ENCODE measurements at regions not wholly inside any gene's neighbourhood (a gene's known extent, or its start where the extent isn't known, plus 50 kb on each side); places are given as distances from the start of the nearest gene placed in this dataset.

DNA sequence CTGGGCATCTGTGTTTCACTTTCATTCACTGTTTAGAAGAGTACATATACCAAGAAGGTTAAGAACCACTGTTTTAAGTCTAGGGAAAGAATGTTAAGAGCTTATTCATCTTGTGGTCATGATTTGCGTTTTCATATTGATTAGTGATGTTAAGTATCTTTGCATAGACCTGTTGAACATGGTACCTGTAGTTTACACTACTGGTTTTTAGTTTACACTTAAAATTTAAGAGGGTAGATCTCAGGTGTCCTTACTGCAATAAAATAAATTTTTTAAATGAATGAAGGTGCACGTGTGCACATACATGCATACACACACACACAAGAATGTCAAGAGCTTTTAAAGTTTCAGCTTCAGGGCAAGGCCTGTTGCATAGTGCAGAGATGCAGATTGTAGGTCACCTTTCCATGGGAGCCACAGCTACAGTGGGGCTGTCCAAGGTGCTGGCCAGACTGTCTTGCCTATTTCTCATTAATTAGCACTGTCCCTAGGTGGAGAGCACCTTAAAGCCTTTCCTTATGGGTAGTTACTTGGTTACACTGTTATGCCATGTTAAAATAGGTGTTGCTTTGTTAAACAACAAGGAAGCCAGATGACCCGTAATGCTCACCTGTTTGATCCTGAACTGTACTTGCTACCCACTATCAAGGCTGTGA is 543.0 kb upstream of the DAB1 start:
- ATAC-seq (ENCODE audit: low read depth) = peak; percentile 85
- TF ChIP-seq, protein P1, sequence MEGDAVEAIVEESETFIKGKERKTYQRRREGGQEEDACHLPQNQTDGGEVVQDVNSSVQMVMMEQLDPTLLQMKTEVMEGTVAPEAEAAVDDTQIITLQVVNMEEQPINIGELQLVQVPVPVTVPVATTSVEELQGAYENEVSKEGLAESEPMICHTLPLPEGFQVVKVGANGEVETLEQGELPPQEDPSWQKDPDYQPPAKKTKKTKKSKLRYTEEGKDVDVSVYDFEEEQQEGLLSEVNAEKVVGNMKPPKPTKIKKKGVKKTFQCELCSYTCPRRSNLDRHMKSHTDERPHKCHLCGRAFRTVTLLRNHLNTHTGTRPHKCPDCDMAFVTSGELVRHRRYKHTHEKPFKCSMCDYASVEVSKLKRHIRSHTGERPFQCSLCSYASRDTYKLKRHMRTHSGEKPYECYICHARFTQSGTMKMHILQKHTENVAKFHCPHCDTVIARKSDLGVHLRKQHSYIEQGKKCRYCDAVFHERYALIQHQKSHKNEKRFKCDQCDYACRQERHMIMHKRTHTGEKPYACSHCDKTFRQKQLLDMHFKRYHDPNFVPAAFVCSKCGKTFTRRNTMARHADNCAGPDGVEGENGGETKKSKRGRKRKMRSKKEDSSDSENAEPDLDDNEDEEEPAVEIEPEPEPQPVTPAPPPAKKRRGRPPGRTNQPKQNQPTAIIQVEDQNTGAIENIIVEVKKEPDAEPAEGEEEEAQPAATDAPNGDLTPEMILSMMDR (IDR thresholded peaks at IDR 0.05; ENCODE audit: poor library complexity, severe bottlenecking) = no peak
- no peak for DNase-seq (ENCODE audit: low spot score)
- no peak overlapping the region for H3K27ac ChIP-seq (ENCODE audit: poor library complexity, severe bottlenecking)
- H3K4me3 ChIP-seq (ENCODE audit: severe bottlenecking) = no peak overlapping the region
- no peaks in the 10 kb centered on the region for H3K4me1 ChIP-seq (ENCODE audit: insufficient read depth, poor library complexity, severe bottlenecking)
- H3K36me3 ChIP-seq (ENCODE audit: low read depth) = no peaks in the 10 kb centered on the region
- H3K9me3 ChIP-seq (ENCODE audit: severe bottlenecking) = no peaks in the 10 kb centered on the region
- H3K27me3 ChIP-seq (ENCODE audit: insufficient read depth, poor library complexity, severe bottlenecking) = no peaks in the 10 kb centered on the region

- Histone ChIP-seq H3K36me3 (ENCODE audit: low read depth) (no peaks in the 10 kb centered on the region), H3K27ac (ENCODE audit: poor library complexity, severe bottlenecking) (no peak overlapping the region), H3K9me3 (ENCODE audit: severe bottlenecking) (no peaks in the 10 kb centered on the region), H3K27me3 (ENCODE audit: insufficient read depth, poor library complexity, severe bottlenecking) (no peaks in the 10 kb centered on the region), H3K4me3 (ENCODE audit: severe bottlenecking) (no peak overlapping the region), H3K4me1 (ENCODE audit: insufficient read depth, poor library complexity, severe bottlenecking) (no peaks in the 10 kb centered on the region)
- no peak for DNase-seq (ENCODE audit: low spot score)
- TF ChIP-seq, protein P1 (IDR thresholded peaks at IDR 0.05; ENCODE audit: poor library complexity, severe bottlenecking) = no peak
- ATAC-seq (ENCODE audit: low read depth) = no peak
Measured at GRCh38 chr1:57966340-57966739, 542.5 kb upstream of the DAB1 start.

- no peaks in the 10 kb centered on the region for H3K9me3 ChIP-seq (ENCODE audit: severe bottlenecking)
- TF ChIP-seq, protein P1 (IDR thresholded peaks at IDR 0.05; ENCODE audit: poor library complexity, severe bottlenecking) = no peak
- ATAC-seq (ENCODE audit: low read depth) = no peak
- H3K27me3 ChIP-seq (ENCODE audit: insufficient read depth, poor library complexity, severe bottlenecking) = no peaks in the 10 kb centered on the region
- H3K36me3 ChIP-seq (ENCODE audit: low read depth) = no peaks in the 10 kb centered on the region
- no peak overlapping the region for H3K27ac ChIP-seq (ENCODE audit: poor library complexity, severe bottlenecking)
- no peak for DNase-seq (ENCODE audit: low spot score)
- H3K4me1 ChIP-seq (ENCODE audit: insufficient read depth, poor library complexity, severe bottlenecking) = no peaks in the 10 kb centered on the region
- H3K4me3 ChIP-seq (ENCODE audit: severe bottlenecking) = no peak overlapping the region
Measured at GRCh38 chr1:57963581-57963980, 539.7 kb upstream of the DAB1 start.

DNA sequence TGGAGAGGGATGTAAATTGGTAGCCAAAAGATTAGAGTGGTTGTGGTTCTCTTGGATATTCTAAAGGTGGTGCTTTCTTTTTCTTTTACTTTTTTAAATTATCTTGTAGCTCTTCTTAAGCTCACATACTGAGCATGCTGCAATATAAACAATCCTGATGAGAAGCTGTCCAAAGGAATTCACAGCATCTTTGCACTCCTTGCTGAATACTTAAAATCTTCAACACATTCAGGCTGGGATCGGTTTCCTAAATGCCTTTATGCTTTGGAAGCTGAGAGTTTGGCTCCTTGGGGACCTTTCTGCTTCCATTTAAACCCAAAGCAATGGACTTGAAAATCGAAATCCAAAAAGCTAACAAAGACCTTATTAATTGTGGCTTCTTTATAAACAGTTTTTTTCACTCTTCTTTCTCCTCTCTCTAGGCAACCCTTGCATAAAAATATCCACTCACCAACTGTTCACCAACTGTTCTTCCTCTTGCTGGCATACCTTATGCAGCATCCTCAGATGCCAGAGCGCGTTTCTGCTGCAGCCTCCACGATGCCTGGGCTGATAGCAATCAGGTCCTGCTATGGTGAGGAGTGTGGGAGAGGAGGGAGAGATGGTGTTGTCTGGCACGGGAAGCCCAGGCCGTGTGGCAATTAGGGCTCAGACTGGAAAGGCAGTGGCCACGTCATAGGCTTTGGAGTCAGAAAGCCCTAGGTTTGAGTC is 535.8 kb upstream of the DAB1 start:
- Histone ChIP-seq H3K27me3 (ENCODE audit: insufficient read depth, poor library complexity, severe bottlenecking) (no peaks in the 10 kb centered on the region), H3K36me3 (ENCODE audit: low read depth) (no peaks in the 10 kb centered on the region), H3K9me3 (ENCODE audit: severe bottlenecking) (no peaks in the 10 kb centered on the region), H3K4me1 (ENCODE audit: insufficient read depth, poor library complexity, severe bottlenecking) (no peaks in the 10 kb centered on the region), H3K27ac (ENCODE audit: poor library complexity, severe bottlenecking) (no peak overlapping the region), H3K4me3 (ENCODE audit: severe bottlenecking) (no peak overlapping the region)
- TF ChIP-seq, protein P1 (IDR thresholded peaks at IDR 0.05; ENCODE audit: poor library complexity, severe bottlenecking) = no peak
- ATAC-seq (ENCODE audit: low read depth) (no peak), DNase-seq (ENCODE audit: low spot score) (no peak)

DNA sequence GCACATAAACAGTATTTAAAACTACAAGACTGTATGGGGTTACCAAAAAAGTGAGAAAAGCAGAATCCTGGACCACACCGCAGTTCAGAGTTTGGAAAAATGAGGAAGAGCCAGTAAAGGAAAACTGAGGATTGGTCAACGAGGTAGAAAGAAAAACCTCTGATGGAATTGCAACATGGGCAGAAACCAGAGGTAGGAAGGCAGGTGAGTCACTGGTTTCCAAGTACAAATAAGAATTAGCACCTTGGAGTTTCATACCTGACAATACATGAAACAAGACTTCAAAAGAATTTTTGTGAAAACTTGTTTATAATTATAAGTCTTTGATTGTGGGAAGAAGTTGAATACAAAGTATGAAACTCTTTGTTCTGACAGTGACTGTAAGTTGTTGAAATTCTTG is 533.7 kb upstream of the DAB1 start:
- Histone ChIP-seq H3K4me3 (ENCODE audit: severe bottlenecking) (no peak overlapping the region), H3K27ac (ENCODE audit: poor library complexity, severe bottlenecking) (no peak overlapping the region), H3K4me1 (ENCODE audit: insufficient read depth, poor library complexity, severe bottlenecking) (no peaks in the 10 kb centered on the region), H3K36me3 (ENCODE audit: low read depth) (no peaks in the 10 kb centered on the region), H3K27me3 (ENCODE audit: insufficient read depth, poor library complexity, severe bottlenecking) (no peaks in the 10 kb centered on the region), H3K9me3 (ENCODE audit: severe bottlenecking) (no peaks in the 10 kb centered on the region)
- ATAC-seq (ENCODE audit: low read depth) (no peak), DNase-seq (ENCODE audit: low spot score) (no peak)
- TF ChIP-seq, protein P1 (IDR thresholded peaks at IDR 0.05; ENCODE audit: poor library complexity, severe bottlenecking) = no peak
